Ovary (tissue), 3 donors: ENCODE measurements at regions not wholly inside any gene's neighbourhood (a gene's known extent, or its start where the extent isn't known, plus 50 kb on each side); places are given as distances from the start of the nearest gene placed in this dataset.

ENCODE experiments used
- CTCF ChIP-seq, 3 donors: fragments of 450-650 bp in 2 of 3; fragments of 200-600 bp in 1 of 3; IDR thresholded peaks; one replicate each; pipeline versions ENCODE4 v1.5.1 to v1.8.0; 2016 to 2022; ENCODE audit warnings: antibody characterized with exemption in 3 of 3, mild to moderate bottlenecking in 1 of 3
- POLR2A ChIP-seq: fragments of 450-650 bp; IDR thresholded peaks from one replicate; pipeline ENCODE4 v1.6.1; 2017; ENCODE audit warnings: antibody characterized with exemption, mild to moderate bottlenecking, moderate library complexity
- donor health status: DM: no; HTN: no; CAD: no.

- TF ChIP-seq CTCF (IDR thresholded peaks at IDR 0.05): no peak
- no peak for TF ChIP-seq POLR2A
Observed at GRCh38 chr1:60835649-60836048, 246.7 kb upstream of the NFIA start.
